Gastroesophageal sphincter (tissue), 4 donors: ENCODE measurements at regions not wholly inside any gene's neighbourhood (a gene's known extent, or its start where the extent isn't known, plus 50 kb on each side); places are given as distances from the start of the nearest gene placed in this dataset.

ENCODE experiments used
- ATAC-seq: fragments of 150-250 bp; one replicate; pipeline ENCODE4 v1.9.1; 2016; ENCODE audit warnings: mild to moderate bottlenecking, moderate library complexity
- H3K27ac ChIP-seq, 4 donors: fragments of 200-600 bp; sonication (generic) in 3 of 4; 1 replicate in 3 of 4; 2 replicates in 1 of 4; pipeline ENCODE4 v1.5.1; 2016 to 2019
- H3K27me3 ChIP-seq: fragments of 200-600 bp; sonication (generic); one replicate; pipeline ENCODE4 v1.5.1; 2019
- H3K36me3 ChIP-seq, 2 donors: fragments of 200-600 bp; sonication (generic); one replicate each; pipeline ENCODE4 v1.5.1; 2019; ENCODE audit warnings: control low read depth in 1 of 2
- H3K4me1 ChIP-seq, 3 donors: fragments of 200-600 bp; sonication (generic); 1 replicate in 2 of 3; 2 replicates in 1 of 3; pipeline ENCODE4 v1.5.1; 2016 to 2019; ENCODE audit warnings: control low read depth in 2 of 3
- H3K4me3 ChIP-seq, 2 donors: fragments of 200-600 bp; sonication (generic); one replicate each; pipeline ENCODE4 v1.5.1; 2019; ENCODE audit warnings: mild to moderate bottlenecking in 1 of 2, moderate library complexity in 1 of 2
- H3K9me3 ChIP-seq, 3 donors: fragments of 200-600 bp; sonication (generic); one replicate each; pipeline ENCODE4 v1.5.1; 2017 to 2019; ENCODE audit warnings: control low read depth in 2 of 3
- CTCF ChIP-seq, 4 experiments: fragments of 200-600 bp in 2 of 4; fragments of 450-650 bp in 2 of 4; sonication (generic) in 1 of 4; IDR thresholded peaks; one replicate each; pipeline ENCODE4 v1.5.1; 2017 to 2019; ENCODE audit warnings: antibody characterized with exemption in 4 of 4, mild to moderate bottlenecking in 2 of 4, moderate library complexity in 2 of 4
- EP300 ChIP-seq: sonication (generic); formaldehyde crosslinking; IDR thresholded peaks from one replicate; pipeline ENCODE4 v1.6.1; 2017; ENCODE audit warnings: antibody characterized with exemption, mild to moderate bottlenecking
- POLR2A ChIP-seq, 2 donors: fragments of 450-650 bp; IDR thresholded peaks; one replicate each; pipeline ENCODE4 v1.6.1; 2017; ENCODE audit warnings: antibody characterized with exemption in 2 of 2, mild to moderate bottlenecking in 2 of 2, moderate library complexity in 1 of 2
- POLR2AphosphoS5 ChIP-seq: sonication (generic); formaldehyde crosslinking; IDR thresholded peaks from one replicate; pipeline ENCODE4 v1.6.1; 2017; ENCODE audit warnings: antibody characterized with exemption
- WGBS, 2 donors: methylation state at CpG; one replicate each; pipeline ENCODE4 v1.1.5; 2018; ENCODE audit warnings: low coverage in 1 of 2; 5-methylcytosine and 5-hydroxymethylcytosine counted together

- TF ChIP-seq POLR2AphosphoS5 (no peak), CTCF (IDR thresholded peaks at IDR 0.05) (no peak), POLR2A (IDR thresholded peaks at IDR 0.05) (no peak), EP300 (no peak)
- Histone ChIP-seq H3K36me3 (no peaks in the 10 kb centered on the region), H3K9me3 (no peaks in the 10 kb centered on the region), H3K27me3 (no peaks in the 10 kb centered on the region), H3K27ac (no peak overlapping the region), H3K4me1 (no peaks in the 10 kb centered on the region), H3K4me3 (no peak overlapping the region)
- no peak for ATAC-seq
- WGBS, 2 donors: 55 to 70% methylated on average over 3 to 4 of the region's 4 CpGs
Observed at GRCh38 chr4:100708776-100709175, 191.0 kb upstream of the EMCN start.

- H3K9me3 ChIP-seq: no peaks in the 10 kb centered on the region
- H3K4me3 ChIP-seq: no peak overlapping the region
- 86 to 93% methylated on average over 1 of the region's 1 CpG for WGBS, 2 donors
- H3K27ac ChIP-seq: no peak overlapping the region
- no peaks in the 10 kb centered on the region for H3K4me1 ChIP-seq
- TF ChIP-seq POLR2A (IDR thresholded peaks at IDR 0.05): no peak
- no peak for TF ChIP-seq CTCF (IDR thresholded peaks at IDR 0.05)
- TF ChIP-seq POLR2AphosphoS5: no peak
- TF ChIP-seq EP300: no peak
- no peaks in the 10 kb centered on the region for H3K27me3 ChIP-seq
- H3K36me3 ChIP-seq: no peaks in the 10 kb centered on the region
- no peak for ATAC-seq
Observed at GRCh38 chr4:100707786-100708185, 190.0 kb upstream of the EMCN start.

- Histone ChIP-seq H3K9me3 (no peaks in the 10 kb centered on the region), H3K4me1 (no peaks in the 10 kb centered on the region), H3K36me3 (no peaks in the 10 kb centered on the region), H3K27ac (no peak overlapping the region), H3K4me3 (peak overlapping the region in 1 of 2 donors; percentile 1), H3K27me3 (no peaks in the 10 kb centered on the region)
- ATAC-seq: no peak
- TF ChIP-seq CTCF (IDR thresholded peaks at IDR 0.05) (no peak), POLR2A (IDR thresholded peaks at IDR 0.05) (no peak), EP300 (no peak), POLR2AphosphoS5 (no peak)
- WGBS, 2 donors: 2 to 9% methylated on average over 4 of the region's 4 CpGs
Observed at GRCh38 chr4:100696531-100696930, 178.7 kb upstream of the EMCN start.

- Histone ChIP-seq H3K27me3 (no peaks in the 10 kb centered on the region), H3K4me3 (no peak overlapping the region), H3K36me3 (no peaks in the 10 kb centered on the region), H3K9me3 (no peaks in the 10 kb centered on the region), H3K4me1 (no peaks in the 10 kb centered on the region), H3K27ac (no peak overlapping the region)
- 71 to 83% methylated on average over 1 of the region's 1 CpG for whole genome bisulfite sequencing, 2 donors
- no peak for ATAC-seq
- TF ChIP-seq POLR2AphosphoS5 (no peak), CTCF (IDR thresholded peaks at IDR 0.05) (no peak), EP300 (no peak), POLR2A (IDR thresholded peaks at IDR 0.05) (no peak)
Observed at GRCh38 chr4:100695871-100696270, 178.0 kb upstream of the EMCN start.

- no peak for ATAC-seq
- Histone ChIP-seq H3K27ac (no peak overlapping the region), H3K27me3 (no peaks in the 10 kb centered on the region), H3K4me3 (no peak overlapping the region), H3K4me1 (no peaks in the 10 kb centered on the region), H3K9me3 (no peaks in the 10 kb centered on the region), H3K36me3 (no peaks in the 10 kb centered on the region)
- TF ChIP-seq POLR2AphosphoS5 (no peak), POLR2A (IDR thresholded peaks at IDR 0.05) (no peak)
- WGBS, 2 donors: 65 to 71% methylated on average over 3 of the region's 3 CpGs
Observed at GRCh38 chr4:100695039-100695654, 177.3 kb upstream of the EMCN start.
